Large intestine (tissue), 3 donors: ENCODE measurements at regions not wholly inside any gene's neighbourhood (a gene's known extent, or its start where the extent isn't known, plus 50 kb on each side); places are given as distances from the start of the nearest gene placed in this dataset.

Source experiments
- DNase-seq, 2 donors: peaks; one replicate each; pipeline versions ENCODE4 v3.0.0 to v3.0.0-alpha.2; 2013
- H3K27ac ChIP-seq: one replicate; pipeline ENCODE4 v1.5.1; 2013; ENCODE audit warnings: low read length
- H3K27me3 ChIP-seq: 2 replicates; pipeline ENCODE4 v1.6.1; 2013; ENCODE audit warnings: low read length; ENCODE audit not compliant: control insufficient read depth, insufficient read depth
- H3K36me3 ChIP-seq: 2 replicates; pipeline ENCODE4 v1.6.1; 2013; ENCODE audit warnings: low read length; ENCODE audit not compliant: control insufficient read depth, insufficient read depth
- H3K4me1 ChIP-seq: one replicate; pipeline ENCODE4 v1.6.1; 2013; ENCODE audit warnings: low read length; ENCODE audit not compliant: control insufficient read depth, insufficient read depth
- H3K4me3 ChIP-seq: one replicate; pipeline ENCODE4 v1.5.1; 2013; ENCODE audit warnings: low read length
- H3K9me3 ChIP-seq: one replicate; pipeline ENCODE4 v1.6.1; 2013; ENCODE audit warnings: mild to moderate bottlenecking, low read depth, low read length, moderate library complexity; ENCODE audit not compliant: control insufficient read depth
- WGBS: methylation state at CpG from one replicate; pipeline ENCODE4 v1.1.5; 2013; ENCODE audit warnings: low lambda C conversion rate; ENCODE audit not compliant: insufficient coverage; 5-methylcytosine and 5-hydroxymethylcytosine counted together

GRCh38 chr7:16025696-16026095 is 339.2 kb upstream of the MEOX2 start:
- no CpG with 5 or more reads among the region's 1 CpG for WGBS
- no peaks in the 10 kb centered on the region for H3K36me3 ChIP-seq
- no peak overlapping the region for H3K27ac ChIP-seq

GRCh38 chr7:16023503-16023902 is 337.0 kb upstream of the MEOX2 start:
- Histone ChIP-seq H3K27ac (no peak overlapping the region), H3K36me3 (no peaks in the 10 kb centered on the region), H3K4me3 (no peak overlapping the region), H3K4me1 (no peaks in the 10 kb centered on the region), H3K27me3 (no peaks in the 10 kb centered on the region), H3K9me3 (no peaks in the 10 kb centered on the region)
- WGBS = no CpG with 5 or more reads among the region's 3 CpGs
- no peak for DNase-seq

More at GRCh38 chr7:16025696-16026095, 339.2 kb upstream of the MEOX2 start:
- H3K4me1 ChIP-seq = no peaks in the 10 kb centered on the region
- no peak for DNase-seq
- H3K9me3 ChIP-seq = no peaks in the 10 kb centered on the region
- H3K4me3 ChIP-seq = no peak overlapping the region
- no peaks in the 10 kb centered on the region for H3K27me3 ChIP-seq

- Histone ChIP-seq H3K36me3 (no peaks in the 10 kb centered on the region), H3K27me3 (no peaks in the 10 kb centered on the region), H3K4me1 (no peaks in the 10 kb centered on the region), H3K4me3 (no peak overlapping the region), H3K9me3 (no peaks in the 10 kb centered on the region), H3K27ac (no peak overlapping the region)
- DNase-seq = no peak
- WGBS = 93% methylated on average over 2 of the region's 2 CpGs
Observed at GRCh38 chr7:16023046-16023445, 336.6 kb upstream of the MEOX2 start.

GRCh38 chr7:16021851-16022250 is 335.4 kb upstream of the MEOX2 start:
- H3K36me3 ChIP-seq = no peaks in the 10 kb centered on the region
- no peaks in the 10 kb centered on the region for H3K27me3 ChIP-seq
- no peaks in the 10 kb centered on the region for H3K4me1 ChIP-seq
- no peak overlapping the region for H3K4me3 ChIP-seq
- no peaks in the 10 kb centered on the region for H3K9me3 ChIP-seq
- H3K27ac ChIP-seq = no peak overlapping the region
- DNase-seq = no peak
- WGBS = no CpG with 5 or more reads among the region's 1 CpG

- Histone ChIP-seq H3K36me3 (no peaks in the 10 kb centered on the region), H3K27me3 (no peaks in the 10 kb centered on the region), H3K4me3 (no peak overlapping the region), H3K9me3 (no peaks in the 10 kb centered on the region), H3K4me1 (no peaks in the 10 kb centered on the region), H3K27ac (no peak overlapping the region)
- no peak for DNase-seq
Observed at GRCh38 chr7:16015981-16016380, 329.5 kb upstream of the MEOX2 start.

- Histone ChIP-seq H3K9me3 (no peaks in the 10 kb centered on the region), H3K4me3 (no peak overlapping the region), H3K27me3 (no peaks in the 10 kb centered on the region), H3K4me1 (no peaks in the 10 kb centered on the region), H3K27ac (no peak overlapping the region), H3K36me3 (no peaks in the 10 kb centered on the region)
- DNase-seq = no peak
- WGBS = no CpG with 5 or more reads among the region's 2 CpGs
Observed at GRCh38 chr7:16014031-16014430, 327.5 kb upstream of the MEOX2 start.

- no peaks in the 10 kb centered on the region for H3K4me1 ChIP-seq
- H3K27ac ChIP-seq = no peak overlapping the region
- H3K9me3 ChIP-seq = no peaks in the 10 kb centered on the region
- no peaks in the 10 kb centered on the region for H3K27me3 ChIP-seq
- no peaks in the 10 kb centered on the region for H3K36me3 ChIP-seq
- no peak for DNase-seq
- H3K4me3 ChIP-seq = no peak overlapping the region
- no CpG with 5 or more reads among the region's 2 CpGs for WGBS
Observed at GRCh38 chr7:16007911-16008310, 321.4 kb upstream of the MEOX2 start.

GRCh38 chr7:16004702-16005101 is 318.2 kb upstream of the MEOX2 start:
- Histone ChIP-seq H3K27me3 (no peaks in the 10 kb centered on the region), H3K36me3 (no peaks in the 10 kb centered on the region), H3K9me3 (no peaks in the 10 kb centered on the region), H3K4me1 (no peaks in the 10 kb centered on the region), H3K27ac (no peak overlapping the region), H3K4me3 (no peak overlapping the region)
- DNase-seq = no peak
- WGBS = 100% methylated on average over 1 of the region's 1 CpG

GRCh38 chr7:16001477-16001876 is 315.0 kb upstream of the MEOX2 start:
- Histone ChIP-seq H3K36me3 (no peaks in the 10 kb centered on the region), H3K9me3 (no peaks in the 10 kb centered on the region), H3K27me3 (no peaks in the 10 kb centered on the region), H3K4me1 (no peaks in the 10 kb centered on the region), H3K4me3 (no peak overlapping the region), H3K27ac (no peak overlapping the region)
- WGBS = no CpG with 5 or more reads among the region's 5 CpGs
- DNase-seq = no peak

GRCh38 chr7:15998617-15999016 is 312.1 kb upstream of the MEOX2 start:
- no peak for DNase-seq
- WGBS = 86% methylated on average over 1 of the region's 1 CpG
- Histone ChIP-seq H3K4me1 (no peaks in the 10 kb centered on the region), H3K9me3 (no peaks in the 10 kb centered on the region), H3K4me3 (no peak overlapping the region), H3K27me3 (no peaks in the 10 kb centered on the region), H3K36me3 (no peaks in the 10 kb centered on the region), H3K27ac (no peak overlapping the region)

- Histone ChIP-seq H3K27ac (no peak overlapping the region), H3K9me3 (no peaks in the 10 kb centered on the region), H3K27me3 (no peaks in the 10 kb centered on the region), H3K4me3 (no peak overlapping the region), H3K4me1 (no peaks in the 10 kb centered on the region), H3K36me3 (no peaks in the 10 kb centered on the region)
- no CpG with 5 or more reads among the region's 1 CpG for WGBS
- no peak for DNase-seq
Observed at GRCh38 chr7:15995027-15995426, 308.5 kb upstream of the MEOX2 start.
